Right lobe of liver (tissue), 6 donors: ENCODE measurements at regions not wholly inside any gene's neighbourhood (a gene's known extent, or its start where the extent isn't known, plus 50 kb on each side); places are given as distances from the start of the nearest gene placed in this dataset.

Source experiments
- ATAC-seq, 4 donors: fragments of 200-7000 bp; cut with Tn5 transposase; one replicate each; pipeline ENCODE4 v1.9.1; 2020; ENCODE audit warnings: mild to moderate bottlenecking in 4 of 4, moderate library complexity in 4 of 4
- DNase-seq, 3 donors: peaks; one replicate each; pipeline ENCODE4 v3.0.0-alpha.2; 2020
- H3K27ac ChIP-seq, 3 donors: fragments of 200-600 bp; one replicate each; pipeline ENCODE4 v1.8.0; 2022
- H3K27me3 ChIP-seq, 2 donors: fragments of 200-600 bp; one replicate each; pipeline ENCODE4 v1.8.0; 2022
- H3K36me3 ChIP-seq, 4 donors: fragments of 200-600 bp; sonication (generic) in 1 of 4; one replicate each; pipeline versions ENCODE4 v1.5.1 to v1.8.0; 2017 to 2022; ENCODE audit warnings: control low read depth in 1 of 4
- H3K4me1 ChIP-seq, 4 donors: fragments of 200-600 bp; sonication (generic) in 1 of 4; one replicate each; pipeline versions ENCODE4 v1.5.1 to v1.8.0; 2017 to 2022; ENCODE audit warnings: control low read depth in 1 of 4
- H3K4me3 ChIP-seq, 3 donors: fragments of 200-600 bp; one replicate each; pipeline ENCODE4 v1.8.0; 2022
- H3K9me3 ChIP-seq, 4 donors: fragments of 200-600 bp; sonication (generic) in 1 of 4; one replicate each; pipeline versions ENCODE4 v1.5.1 to v1.8.0; 2017 to 2022; ENCODE audit warnings: control low read depth in 1 of 4
- POLR2A ChIP-seq: fragments of 450-650 bp; IDR thresholded peaks from one replicate; pipeline ENCODE4 v1.6.1; 2017; ENCODE audit warnings: antibody characterized with exemption, mild to moderate bottlenecking
- WGBS: methylation state at CpG from one replicate; pipeline ENCODE4 v1.1.6; 2018; ENCODE audit warnings: low coverage, low lambda C conversion rate; ENCODE audit not compliant: insufficient coverage; ENCODE audit errors: missing lambda C conversion rate; 5-methylcytosine and 5-hydroxymethylcytosine counted together
- intact Hi-C, 2 donors: fragments of 100-400 bp; cut with DNase I; formaldehyde crosslinking; loops; one replicate each; pipeline versions ENCODE4 v1.11.2 to v1.14.1; 2022
- TF ChIP-seq, protein P1 (sequence below), 4 donors: fragments of 200-600 bp in 3 of 4; fragments of 450-650 bp in 1 of 4; IDR thresholded peaks; one replicate each; pipeline versions ENCODE4 v1.5.1 to v1.8.0; 2016 to 2022; ENCODE audit warnings: antibody characterized with exemption in 4 of 4, mild to moderate bottlenecking in 2 of 4
- donor health status: DM: no; HTN: yes; CAD: no.
- donor health status: DM: no; HTN: no; CAD: no.
- donor health status: DM: no; HTN: no; CAD: no.
- donor health status: DM: no; HTN: yes; CAD: no.
- donor health status: DM: no; HTN: yes; CAD: no.

DNA sequence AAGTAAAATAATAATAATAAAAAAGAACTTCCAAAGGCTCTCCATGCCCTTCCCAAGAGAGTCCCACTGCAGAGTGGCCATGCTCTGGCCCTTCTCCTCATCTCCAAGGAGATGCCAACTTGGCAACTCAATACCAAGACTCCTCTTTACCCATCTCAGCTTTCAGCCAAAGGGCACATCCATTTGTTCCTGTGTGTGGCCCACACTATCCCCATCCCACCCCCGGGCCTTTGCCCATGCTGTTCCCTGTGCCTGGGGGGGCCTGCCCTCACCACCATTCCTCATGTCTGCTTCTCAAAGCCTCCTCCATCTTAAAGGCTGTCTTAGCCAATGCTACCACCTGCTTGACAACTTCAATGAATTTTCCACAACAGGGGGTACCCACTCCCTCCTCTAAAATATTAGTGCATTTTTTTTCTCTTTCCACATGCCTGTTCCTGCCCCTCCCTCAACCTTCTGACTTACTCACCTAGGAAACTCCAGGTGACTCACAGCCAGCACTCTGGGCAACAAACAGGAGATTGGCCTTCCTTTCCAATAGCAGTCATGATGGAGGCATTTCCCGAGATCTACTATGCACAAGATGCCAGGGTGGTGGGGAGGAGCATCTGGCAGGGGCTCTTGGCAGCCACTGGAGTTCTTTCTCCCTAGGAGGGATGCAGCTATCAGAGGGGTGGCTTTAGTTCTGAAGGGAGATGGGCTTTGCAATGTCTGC lies 109.4 kb upstream of the SMAD3 start:
- H3K4me1 ChIP-seq = no peaks in the 10 kb centered on the region
- H3K9me3 ChIP-seq = no peaks in the 10 kb centered on the region
- no peaks in the 10 kb centered on the region for H3K27me3 ChIP-seq
- intact Hi-C loops = loop anchor here in 1 of 2 donors (10.0 kb wide), 1 partner anchor 209 kb away; no protein-coding TSS in a partner anchor
- no peak for TF ChIP-seq POLR2A
- TF ChIP-seq, protein P1, sequence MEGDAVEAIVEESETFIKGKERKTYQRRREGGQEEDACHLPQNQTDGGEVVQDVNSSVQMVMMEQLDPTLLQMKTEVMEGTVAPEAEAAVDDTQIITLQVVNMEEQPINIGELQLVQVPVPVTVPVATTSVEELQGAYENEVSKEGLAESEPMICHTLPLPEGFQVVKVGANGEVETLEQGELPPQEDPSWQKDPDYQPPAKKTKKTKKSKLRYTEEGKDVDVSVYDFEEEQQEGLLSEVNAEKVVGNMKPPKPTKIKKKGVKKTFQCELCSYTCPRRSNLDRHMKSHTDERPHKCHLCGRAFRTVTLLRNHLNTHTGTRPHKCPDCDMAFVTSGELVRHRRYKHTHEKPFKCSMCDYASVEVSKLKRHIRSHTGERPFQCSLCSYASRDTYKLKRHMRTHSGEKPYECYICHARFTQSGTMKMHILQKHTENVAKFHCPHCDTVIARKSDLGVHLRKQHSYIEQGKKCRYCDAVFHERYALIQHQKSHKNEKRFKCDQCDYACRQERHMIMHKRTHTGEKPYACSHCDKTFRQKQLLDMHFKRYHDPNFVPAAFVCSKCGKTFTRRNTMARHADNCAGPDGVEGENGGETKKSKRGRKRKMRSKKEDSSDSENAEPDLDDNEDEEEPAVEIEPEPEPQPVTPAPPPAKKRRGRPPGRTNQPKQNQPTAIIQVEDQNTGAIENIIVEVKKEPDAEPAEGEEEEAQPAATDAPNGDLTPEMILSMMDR (IDR thresholded peaks at IDR 0.05) = no peak
- WGBS = 86% methylated on average over 1 of the region's 2 CpGs
- peak in 1 of 3 donors; percentile 15 for DNase-seq
- peak in 1 of 4 donors; percentile 25 for ATAC-seq
- H3K4me3 ChIP-seq = no peak overlapping the region
- no peaks in the 10 kb centered on the region for H3K36me3 ChIP-seq
- no peak overlapping the region for H3K27ac ChIP-seq

DNA sequence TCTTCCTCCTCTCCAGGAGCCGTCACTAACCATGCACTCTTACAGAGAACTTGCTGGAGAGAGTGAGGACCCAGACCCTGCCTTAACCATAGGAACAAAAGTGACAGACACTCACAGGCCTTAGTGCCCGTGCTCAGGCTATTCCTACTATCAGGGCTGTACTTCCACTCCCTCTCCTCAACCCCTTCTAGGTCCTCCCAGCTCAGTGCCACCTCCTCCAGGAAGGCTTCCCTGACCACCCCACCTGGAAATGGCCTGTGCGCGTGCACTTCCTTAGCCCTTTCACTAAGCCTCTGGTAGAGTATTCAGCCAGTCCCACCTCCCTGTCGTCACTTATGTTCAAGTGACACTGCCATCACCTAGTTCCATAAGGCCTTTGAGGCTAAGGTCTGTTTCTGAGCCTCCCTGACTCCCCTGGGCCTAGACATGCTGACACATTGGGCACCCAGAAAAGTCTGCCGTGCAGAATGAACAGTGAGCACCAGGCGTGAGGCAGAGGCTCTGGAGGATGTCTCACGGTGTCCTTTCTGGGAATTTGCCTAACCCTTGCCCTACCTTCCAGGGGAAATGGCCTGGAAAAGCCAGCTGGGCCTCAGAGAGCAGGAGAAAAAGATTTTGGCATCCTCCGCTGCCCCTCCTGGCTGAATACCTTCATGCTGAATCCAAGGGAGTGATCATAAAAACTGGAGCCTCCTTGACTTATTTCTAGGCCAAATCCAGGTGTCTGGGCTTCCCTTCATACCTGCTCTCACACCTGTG lies 108.6 kb upstream of the SMAD3 start:
- ATAC-seq = no peak
- no peaks in the 10 kb centered on the region for H3K27me3 ChIP-seq
- intact Hi-C loops = loop anchor here in 1 of 2 donors (10.0 kb wide), 1 partner anchor 208 kb away; no protein-coding TSS in a partner anchor
- H3K4me3 ChIP-seq = no peak overlapping the region
- H3K4me1 ChIP-seq = no peaks in the 10 kb centered on the region
- WGBS = 96% methylated on average over 4 of the region's 9 CpGs
- TF ChIP-seq, protein P1 (IDR thresholded peaks at IDR 0.05) = no peak
- TF ChIP-seq POLR2A = no peak
- H3K27ac ChIP-seq = no peak overlapping the region
- H3K36me3 ChIP-seq = no peaks in the 10 kb centered on the region
- no peaks in the 10 kb centered on the region for H3K9me3 ChIP-seq
- DNase-seq = peak in 2 of 3 donors; percentile 26 to 31

DNA sequence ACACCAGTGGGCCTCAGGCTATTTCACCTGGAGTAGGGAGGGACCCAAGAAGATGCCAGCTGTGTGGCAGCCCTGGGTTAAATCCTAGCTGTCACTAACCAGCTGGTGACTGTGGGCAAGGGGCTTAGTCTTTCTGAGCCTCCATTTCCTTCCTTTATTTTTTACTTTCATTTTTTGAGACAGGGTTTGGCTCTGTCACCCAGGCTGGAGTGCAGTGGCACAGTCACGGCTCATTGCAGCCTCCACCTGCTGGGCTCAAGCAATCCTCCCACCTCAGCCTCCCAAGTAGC lies 108.0 kb upstream of the SMAD3 start:
- 63% methylated on average over 1 of the region's 1 CpG for WGBS
- TF ChIP-seq, protein P1 (IDR thresholded peaks at IDR 0.05) = no peak
- no peak for TF ChIP-seq POLR2A

DNA sequence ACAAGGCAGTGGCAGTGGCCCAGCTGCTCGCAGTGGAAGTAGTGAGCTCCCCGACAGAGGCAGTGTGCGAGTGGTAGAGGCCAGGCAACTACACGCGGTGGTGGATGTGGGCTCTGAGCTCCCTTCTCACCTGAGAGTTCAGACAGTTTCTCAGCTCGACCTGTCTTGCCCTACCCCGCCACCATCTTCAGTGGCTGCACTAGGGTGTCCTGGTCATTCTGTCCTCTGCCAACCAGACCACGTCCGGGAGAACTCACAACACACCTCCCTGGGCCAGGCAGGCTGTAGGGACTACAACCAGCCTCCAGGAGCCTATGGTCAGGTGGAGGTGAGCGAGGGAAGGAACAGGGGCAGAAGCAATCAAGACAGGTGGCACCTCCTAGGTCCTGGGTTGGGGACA lies 106.3 kb upstream of the SMAD3 start:
- DNase-seq (no peak), ATAC-seq (no peak)
- H3K27me3 ChIP-seq = no peaks in the 10 kb centered on the region
- H3K9me3 ChIP-seq = no peaks in the 10 kb centered on the region
- intact Hi-C loops = loop anchor here in 1 of 2 donors (10.0 kb wide), 1 partner anchor 206 kb away; no protein-coding TSS in a partner anchor
- TF ChIP-seq, protein P1 (IDR thresholded peaks at IDR 0.05) = no peak
- H3K36me3 ChIP-seq = no peaks in the 10 kb centered on the region
- H3K27ac ChIP-seq = no peak overlapping the region
- 83% methylated on average over 1 of the region's 10 CpGs for WGBS
- no peaks in the 10 kb centered on the region for H3K4me1 ChIP-seq
- no peak overlapping the region for H3K4me3 ChIP-seq

More for the DNA sequence above, 108.0 kb upstream of the SMAD3 start:
- ATAC-seq (no peak), DNase-seq (peak in 1 of 3 donors; percentile 26)
- intact Hi-C loops = loop anchor here in 1 of 2 donors (10.0 kb wide), 1 partner anchor 207 kb away; no protein-coding TSS in a partner anchor
- Histone ChIP-seq H3K4me3 (no peak overlapping the region), H3K9me3 (no peaks in the 10 kb centered on the region), H3K4me1 (no peaks in the 10 kb centered on the region), H3K36me3 (no peaks in the 10 kb centered on the region), H3K27ac (no peak overlapping the region), H3K27me3 (no peaks in the 10 kb centered on the region)
